HG03460 (cell line): ENCODE measurements at regions not wholly inside any gene's neighbourhood (a gene's known extent, or its start where the extent isn't known, plus 50 kb on each side); places are given as distances from the start of the nearest gene placed in this dataset.

ENCODE experiments used
- ATAC-seq: cut with Tn5 transposase; IDR thresholded peaks from one replicate; pipeline ENCODE4 v1.9.1; 2021; ENCODE audit not compliant: unreplicated experiment

DNA sequence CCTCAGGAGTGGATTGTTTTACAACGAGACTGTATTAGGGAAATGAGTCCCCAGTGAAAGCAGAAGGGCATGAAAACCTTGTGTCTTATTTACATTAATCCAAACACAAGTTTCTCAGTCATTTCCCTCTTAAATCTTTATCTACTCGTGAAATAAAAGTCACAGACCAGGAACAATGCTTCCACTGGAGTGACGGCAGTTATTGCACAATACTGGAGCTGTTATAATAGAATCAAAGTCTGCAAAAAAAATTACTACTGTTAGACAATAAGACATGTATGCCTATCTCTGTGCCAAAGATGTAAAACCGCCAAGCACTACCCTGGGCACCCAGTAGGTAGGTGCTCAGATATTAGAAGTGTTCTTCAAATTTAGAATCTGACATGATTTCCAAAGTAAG is 375.5 kb downstream of the ZNF521 start:
- ATAC-seq: no peak

DNA sequence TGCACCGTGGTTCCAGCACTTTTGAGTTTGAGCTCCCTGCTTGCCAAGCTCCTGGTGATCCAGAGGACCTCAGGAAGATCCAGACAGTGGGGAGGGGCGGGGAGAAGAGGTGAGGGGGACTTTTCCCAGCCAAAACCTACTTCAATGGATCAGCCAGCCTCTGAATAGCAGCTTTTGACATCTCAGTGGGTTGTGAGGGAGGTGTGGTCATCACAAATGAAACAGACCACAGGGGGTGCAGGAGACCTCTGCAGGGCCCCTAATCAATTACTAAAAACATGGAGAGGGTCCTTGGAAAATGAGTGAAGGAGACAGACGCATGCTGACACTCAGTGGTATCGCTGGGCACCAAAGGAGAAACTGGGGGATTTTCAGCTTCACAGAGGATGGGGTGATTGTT is 372.7 kb downstream of the ZNF521 start:
- no peak for ATAC-seq

DNA sequence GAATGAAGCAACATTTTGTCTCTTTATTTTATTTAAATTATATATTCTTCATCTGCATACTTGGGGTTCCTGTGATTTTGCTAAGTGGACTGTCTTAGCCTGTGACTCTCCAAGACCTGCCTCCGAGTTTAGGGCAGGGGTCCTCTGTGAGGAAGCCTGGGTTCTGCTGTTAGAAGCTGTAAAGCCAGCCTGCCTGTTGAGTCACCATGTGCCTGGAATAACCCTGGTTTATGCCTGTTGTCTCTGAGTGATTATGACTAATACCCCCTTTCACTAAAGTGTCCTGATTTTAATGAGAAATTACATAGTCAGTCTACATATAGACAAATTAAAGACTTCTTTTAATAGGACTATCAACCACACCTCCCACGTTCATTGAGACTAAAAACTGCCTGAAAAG is 369.1 kb downstream of the ZNF521 start:
- ATAC-seq: no peak

DNA sequence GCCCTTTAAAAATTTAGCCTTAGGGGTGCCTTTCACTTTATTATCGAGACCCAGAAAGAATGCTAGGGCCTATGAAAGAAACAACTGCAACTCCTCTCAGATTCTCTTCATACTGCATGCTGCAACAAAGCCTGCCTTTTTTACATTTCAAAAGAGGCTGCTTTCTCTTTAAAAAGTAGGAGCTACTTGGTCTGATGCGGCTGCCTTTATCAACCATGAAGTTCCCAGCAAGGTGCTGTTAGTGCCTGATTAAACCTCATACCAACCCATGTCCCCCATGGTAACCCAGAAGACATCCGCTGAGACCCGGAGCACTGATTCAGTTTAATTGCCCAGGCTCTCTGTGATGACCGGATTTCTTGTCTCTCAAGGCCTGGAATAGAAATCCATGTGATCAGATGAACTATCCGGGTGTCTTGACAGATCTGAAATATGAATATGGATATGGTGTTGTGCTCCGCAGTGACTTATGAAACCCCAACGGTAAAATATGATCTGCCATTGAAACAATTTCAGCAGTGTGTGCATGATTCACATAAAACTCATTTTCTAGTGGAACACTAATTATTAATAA is 368.3 kb downstream of the ZNF521 start:
- no peak for ATAC-seq

DNA sequence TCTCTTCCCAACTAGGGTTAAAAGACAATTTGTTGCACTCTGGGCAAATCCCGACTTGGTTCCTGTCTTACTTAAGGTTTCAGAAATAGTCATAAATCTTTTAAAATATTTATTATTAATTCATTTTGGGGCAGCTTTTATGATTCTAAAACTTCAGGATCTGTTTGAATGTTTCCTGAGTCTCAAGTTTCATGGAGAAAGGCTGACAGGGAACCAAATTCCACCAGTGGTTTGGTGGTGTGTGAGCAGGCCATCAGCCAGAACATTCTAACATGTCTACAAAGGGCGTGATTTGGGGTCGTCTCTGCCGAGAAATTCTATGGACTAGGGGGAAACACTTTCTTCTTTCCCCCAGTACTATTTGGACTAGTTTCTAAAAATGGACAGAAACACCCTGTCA is 366.4 kb downstream of the ZNF521 start:
- ATAC-seq: no peak

DNA sequence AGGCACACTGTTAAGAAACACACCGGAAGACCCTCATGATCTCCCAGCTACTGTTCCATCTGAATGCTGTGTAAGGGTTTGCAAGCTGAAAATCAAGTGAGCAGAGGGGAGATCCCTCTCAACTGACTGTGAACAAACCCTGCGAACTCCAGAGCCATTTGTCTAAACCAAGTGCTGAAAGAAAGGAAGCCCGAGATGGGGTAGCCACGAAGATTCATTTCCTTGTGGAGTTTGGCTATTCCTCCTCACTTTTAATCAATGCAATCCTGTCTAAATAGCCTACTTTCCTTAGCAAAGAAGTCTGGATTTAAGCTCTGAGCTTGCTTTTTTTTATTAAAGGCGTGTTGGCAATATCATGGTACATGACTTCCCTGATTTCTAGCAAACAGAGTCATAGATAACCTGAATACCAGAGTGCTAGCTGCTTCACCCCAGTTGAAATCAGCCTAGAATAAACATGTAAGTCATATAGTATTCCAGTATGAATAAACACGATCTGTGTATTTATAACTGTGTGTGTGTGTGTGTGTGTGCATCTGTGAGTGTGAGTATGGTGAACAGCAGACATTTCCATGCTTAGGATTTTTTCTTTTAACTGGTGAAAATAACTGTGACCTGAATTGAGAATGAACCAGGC is 365.2 kb downstream of the ZNF521 start:
- ATAC-seq: no peak

DNA sequence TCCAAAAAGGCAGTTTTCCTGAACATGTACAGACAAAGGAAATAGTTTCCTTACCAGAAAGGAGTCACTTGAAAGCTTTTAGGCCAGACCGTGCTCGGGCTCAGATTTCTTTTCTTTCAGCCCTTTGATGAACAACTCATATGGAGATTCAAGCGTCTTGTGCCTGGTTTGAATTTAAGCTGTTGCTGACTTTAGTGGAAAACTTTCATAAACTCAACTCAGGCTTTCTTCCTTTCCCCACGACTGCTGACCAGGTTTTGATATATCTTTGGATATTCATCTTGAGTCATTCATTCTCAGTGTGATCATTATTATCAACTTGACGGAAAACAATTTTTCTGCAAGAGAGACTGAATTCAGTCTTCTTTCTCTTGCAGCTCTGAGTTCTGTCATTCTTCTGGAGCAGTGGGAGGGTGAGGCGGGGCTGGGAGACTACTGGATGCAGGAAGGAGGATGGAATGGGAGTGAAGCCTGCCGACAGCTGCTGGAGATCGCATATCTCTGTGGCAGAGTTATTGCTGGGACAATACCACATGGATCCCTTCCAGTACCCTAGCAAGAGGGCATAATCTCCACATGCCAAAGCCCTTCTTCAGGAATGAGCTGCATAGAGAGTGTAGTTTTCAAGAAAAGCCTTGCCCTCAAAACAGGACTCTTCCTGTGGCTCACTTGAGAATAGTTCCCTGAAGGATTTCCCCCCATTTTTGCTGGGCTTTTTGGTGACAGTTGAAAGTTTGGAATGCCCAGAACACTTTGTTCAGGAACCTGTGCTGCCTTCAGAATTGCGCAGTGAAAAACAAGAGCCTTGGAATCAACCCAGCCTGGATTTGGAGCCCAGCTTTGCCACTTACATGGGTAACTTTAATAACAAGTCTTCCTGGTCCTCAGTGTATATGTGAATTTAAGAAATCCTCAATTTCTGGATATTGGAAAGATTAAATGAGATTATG is 364.4 kb downstream of the ZNF521 start:
- ATAC-seq: no peak

DNA sequence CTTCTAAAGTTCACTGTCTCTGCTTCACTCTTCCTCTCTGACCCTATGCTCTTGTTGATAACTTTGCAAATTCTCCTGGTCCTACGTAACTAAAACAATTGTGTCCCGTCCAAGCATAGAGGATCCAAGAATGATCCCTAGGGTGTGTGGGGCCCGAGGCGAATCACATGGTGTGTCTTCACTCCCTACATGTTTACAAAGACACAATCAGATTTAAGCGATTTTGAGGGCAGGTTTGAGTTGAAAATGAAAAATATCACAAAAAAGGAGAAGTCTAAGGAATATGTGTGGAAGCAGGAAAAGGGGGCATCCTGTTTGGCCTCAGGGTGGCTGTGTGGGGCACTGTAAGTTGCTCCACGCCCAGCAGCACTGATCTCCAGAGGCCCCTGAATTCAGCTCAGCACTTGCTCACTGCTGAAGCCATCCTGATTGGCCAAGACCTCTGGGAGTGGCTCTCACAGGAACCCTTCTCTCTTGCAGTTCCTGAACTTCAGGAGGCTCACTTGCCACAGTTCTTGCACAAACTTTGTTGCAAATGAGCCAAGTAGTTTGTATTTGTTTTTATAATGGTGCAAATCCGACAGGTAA is 363.6 kb downstream of the ZNF521 start:
- ATAC-seq: no peak

DNA sequence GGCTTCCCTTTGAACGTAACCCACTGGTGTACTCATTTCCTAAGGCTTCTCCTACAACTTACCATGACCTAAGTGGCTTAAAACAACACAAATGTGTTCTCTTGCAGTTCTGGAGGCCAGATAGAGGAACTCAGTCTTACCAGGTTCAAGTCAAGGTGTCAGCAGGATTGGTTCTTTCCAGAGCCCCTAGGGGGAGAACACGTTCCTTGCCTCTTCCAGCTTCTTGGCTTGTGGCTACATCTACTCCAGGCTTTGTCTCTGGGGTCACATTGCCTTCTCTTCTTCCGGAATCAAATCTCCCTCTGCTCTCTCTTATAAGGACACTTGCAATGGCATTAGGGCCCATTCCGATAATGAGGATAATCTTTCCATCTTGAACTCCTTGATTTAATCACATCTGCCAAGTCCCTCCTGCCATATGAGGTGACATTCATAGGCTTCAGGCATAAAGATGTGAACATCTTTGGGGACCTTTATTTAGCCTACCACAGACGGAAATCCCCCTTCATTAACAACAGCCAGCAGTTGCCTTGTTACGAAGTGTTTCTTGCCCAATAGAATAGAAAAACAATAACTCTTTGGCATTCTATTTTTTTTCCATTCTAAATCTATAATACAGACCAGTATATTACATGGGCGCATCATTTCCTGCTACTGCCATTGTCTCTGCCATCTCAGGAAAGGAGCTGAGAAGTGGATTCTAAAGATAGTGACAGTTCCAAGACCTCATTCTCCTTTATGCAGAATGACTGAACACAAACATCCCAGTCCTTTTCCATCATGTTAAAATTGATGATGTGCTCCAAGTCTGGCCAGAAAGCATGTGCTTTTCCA is 362.0 kb downstream of the ZNF521 start:
- no peak for ATAC-seq

DNA sequence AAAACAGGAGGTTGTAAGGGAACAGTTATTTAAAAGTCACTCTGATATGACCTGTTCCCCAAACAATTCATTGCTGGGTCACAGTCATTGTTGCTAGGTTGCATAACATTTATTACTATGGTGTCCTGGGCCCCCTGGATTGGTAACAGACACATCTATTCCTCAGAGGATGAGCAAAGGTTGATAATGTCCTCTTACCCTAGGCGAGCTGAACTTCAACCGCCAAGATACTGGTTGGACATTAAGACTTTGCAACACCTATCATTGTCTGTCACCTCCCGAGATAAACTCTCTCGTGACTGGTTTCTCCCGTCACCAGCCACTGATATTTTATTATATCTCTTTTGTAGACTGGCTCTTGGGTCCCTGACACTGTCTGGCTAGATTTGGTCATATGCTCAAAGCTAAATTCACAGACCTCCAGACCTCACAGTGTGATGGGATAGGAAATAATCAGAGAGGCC is 361.3 kb downstream of the ZNF521 start:
- no peak for ATAC-seq

DNA sequence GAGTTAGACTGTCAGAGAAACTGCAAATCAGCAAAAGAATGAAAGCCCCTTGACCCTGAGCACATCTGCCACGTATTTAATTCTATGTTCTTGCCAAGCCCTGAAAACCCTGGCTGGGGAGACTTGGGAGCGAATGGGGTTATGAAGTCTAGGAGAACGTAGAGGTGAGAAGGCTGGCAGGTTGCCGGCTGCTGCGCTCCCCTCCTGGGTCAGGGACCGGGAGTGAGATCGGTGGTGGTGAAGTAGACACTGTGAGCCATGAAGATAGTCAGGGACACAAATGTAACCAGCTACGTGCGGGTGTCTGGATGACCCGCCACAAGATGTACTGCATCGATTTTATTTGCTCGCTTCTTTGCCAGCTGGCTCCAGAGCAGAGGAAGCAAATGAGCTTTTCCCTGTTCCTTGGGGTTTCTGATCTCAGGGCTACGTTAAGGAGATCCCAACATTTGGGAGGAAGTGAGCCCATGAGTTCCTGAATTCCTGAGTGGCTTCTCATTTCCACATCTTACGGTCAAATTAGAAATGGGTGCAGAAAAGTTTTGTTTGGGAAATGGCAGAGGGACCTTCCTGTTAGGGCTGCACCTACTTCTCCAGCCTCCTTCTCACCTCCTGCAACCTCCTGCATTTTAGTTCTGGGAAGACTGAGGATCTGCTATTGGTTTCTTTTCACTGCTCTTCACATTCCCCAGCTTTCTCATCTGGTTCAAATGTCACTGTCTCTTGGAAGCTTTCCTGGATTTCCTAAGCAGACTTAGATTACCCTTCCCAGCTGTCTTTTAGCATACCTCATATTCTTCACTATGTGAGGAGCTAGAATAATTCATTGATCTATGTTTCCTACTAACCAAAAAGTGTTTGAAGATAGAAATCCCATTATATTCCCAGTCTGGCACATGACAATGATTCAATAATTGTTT is 360.6 kb downstream of the ZNF521 start:
- no peak for ATAC-seq

DNA sequence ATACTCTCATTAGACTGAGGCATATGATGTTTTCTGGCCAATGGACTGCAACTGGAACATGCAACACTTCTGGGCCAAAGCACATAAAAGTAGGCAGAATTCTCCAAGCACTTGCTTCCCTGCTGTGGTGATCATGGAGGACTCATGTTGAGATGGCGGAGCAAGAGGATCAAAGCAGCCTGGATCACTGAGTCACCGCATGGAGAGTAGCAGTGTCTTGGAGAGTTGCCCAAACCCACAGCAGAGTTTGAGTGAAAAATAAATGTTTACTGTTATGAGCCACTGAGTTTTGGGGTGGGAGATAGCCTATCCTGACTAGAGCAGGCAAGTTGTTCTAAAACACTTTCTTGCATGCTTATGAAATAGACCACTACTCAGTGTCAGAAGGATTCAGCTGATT is 359.5 kb downstream of the ZNF521 start:
- no peak for ATAC-seq

DNA sequence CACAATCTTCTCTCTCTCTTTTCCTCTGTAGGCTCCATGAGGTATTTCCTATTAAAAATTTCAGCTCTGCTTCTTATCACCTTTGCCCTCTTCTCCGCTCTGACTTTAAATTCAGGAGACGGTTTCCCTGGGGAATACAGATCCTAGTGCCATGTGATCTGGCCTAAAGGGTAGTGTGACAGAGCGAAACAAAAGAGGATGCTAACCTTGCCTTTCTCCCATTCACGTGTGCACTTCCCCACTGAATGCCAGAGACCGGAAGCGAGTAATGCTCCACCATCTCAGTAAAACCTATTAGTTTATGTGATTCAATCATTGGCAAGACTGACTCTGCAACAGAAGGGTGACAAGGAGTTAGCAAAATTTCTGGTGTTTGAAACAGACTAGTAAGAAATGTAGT is 358.3 kb downstream of the ZNF521 start:
- ATAC-seq: no peak

DNA sequence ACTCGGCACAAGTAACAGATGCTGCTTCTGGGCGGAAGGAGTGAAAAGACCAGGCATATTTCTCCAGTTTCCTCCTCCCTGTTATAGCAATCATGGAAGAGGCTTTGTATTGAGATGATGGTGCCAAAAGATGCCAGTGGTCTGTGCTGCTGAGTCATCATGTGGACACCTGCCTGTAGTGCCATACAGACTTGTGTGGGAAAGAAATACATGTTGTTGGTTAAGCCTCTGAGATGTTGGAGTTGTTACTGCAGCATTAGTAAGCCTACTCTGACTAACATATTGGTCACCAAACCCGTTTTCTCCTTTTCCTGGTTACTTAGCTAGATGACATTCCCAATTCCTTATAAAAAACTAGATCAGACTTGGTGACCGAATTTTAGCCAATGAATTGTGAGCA is 356.9 kb downstream of the ZNF521 start:
- ATAC-seq: no peak

DNA sequence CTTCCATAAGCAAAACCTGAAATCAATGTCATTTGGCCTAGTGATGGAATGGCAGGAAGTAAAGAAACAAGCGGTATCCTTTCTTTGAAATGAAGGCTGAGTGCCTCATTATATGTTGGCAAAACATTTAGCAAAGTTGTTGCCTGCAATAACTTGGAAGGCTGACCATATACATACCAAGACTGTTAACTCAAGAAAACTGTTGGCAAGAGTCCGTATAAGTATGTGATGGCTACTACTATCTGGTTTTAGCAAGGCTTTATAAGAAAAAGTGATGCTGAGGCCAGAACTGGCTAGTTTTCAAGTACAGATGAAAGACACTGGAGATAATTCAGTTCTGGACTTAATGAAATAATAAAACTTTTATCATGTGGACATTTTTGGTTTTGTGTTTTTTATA is 356.2 kb downstream of the ZNF521 start:
- no peak for ATAC-seq

DNA sequence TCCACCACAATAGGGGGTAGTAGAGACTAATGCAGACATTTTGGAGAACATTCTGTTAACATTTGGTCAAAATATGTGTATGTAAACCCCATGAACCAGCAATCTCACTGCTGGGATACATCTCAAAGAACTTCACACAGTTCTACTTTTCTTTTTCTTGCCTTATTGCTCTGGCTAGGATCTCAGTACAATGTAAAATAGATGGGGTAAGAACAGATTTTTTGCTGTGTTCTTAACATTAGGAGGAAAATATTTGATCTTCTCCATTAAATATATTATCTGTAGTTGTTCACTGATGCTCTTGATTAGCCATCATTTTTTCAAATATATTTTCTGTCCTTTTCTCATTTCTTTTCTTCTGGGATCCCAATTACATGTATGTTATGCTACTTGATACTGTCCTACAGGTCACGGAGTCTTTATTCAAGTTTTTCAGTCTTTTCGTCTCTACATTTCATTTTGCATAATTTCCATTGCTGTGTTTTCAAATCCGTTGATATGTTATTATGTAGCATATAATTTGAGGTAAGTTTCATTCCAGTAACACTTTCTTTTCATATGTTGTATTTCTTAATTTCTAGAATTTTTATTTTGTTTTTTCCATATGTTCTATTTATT is 352.2 kb downstream of the ZNF521 start:
- no peak for ATAC-seq

DNA sequence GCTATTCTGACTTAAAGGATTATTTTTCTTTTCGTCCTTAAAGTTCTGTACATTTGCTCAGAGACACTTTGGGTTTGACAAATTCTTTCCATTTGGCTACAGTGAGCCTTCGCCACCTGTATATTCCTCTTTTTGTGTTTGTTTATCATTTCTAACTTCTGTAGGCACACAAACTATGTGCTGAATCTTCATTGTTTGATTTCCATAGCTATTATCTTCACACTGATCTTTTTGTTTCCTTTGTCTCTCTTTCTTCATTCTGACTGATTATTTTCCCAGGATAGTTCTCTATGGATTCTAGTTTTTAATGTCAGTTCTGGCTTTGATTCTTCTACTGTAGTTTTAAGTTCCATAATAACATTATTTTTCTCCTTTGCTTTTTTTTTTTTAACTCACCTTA is 350.2 kb downstream of the ZNF521 start:
- no peak for ATAC-seq

DNA sequence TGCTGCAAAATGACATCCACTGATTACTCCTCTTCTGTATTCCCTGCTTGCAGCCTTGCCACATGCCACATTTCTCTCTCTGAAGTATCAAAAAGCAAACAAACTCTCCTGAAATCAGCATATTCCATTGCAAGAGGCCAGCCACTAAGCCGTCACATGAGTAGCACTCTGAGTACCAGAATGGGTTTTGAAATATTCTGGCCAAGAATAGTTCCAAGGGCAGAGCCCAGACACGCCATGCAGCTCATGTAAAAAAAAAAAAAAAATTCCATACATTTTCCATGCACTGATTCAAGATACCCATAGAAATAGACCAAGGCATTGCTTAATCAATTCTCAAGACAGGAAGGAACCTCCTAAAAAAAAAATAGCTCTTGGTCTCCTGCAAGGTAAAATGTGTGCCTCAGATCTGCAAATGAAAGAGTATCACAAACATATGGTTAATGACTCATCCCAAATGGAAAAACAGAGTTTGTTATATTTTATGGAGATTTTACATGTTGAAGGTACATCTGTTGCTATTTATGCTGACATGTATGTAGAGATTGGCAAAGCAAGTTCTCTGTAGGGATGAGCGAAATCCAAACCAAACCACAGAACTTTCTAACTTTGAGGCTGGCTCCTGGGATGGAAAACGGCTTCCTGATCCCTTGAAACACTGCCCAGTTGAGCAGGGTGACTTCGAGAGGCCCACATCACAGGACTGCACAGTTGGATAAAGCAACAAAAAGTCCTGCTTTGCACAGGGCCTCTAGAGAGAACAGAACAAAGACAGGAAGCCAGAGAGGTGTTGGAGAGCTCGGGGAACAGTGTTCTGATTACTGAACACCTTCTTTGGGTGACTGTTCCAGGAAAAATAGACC is 346.2 kb downstream of the ZNF521 start:
- no peak for ATAC-seq
